ENCODE measurements at regions not wholly inside any gene's neighbourhood (a gene's known extent, or its start where the extent isn't known, plus 50 kb on each side); places are given as distances from the start of the nearest gene placed in this dataset.

DNA sequence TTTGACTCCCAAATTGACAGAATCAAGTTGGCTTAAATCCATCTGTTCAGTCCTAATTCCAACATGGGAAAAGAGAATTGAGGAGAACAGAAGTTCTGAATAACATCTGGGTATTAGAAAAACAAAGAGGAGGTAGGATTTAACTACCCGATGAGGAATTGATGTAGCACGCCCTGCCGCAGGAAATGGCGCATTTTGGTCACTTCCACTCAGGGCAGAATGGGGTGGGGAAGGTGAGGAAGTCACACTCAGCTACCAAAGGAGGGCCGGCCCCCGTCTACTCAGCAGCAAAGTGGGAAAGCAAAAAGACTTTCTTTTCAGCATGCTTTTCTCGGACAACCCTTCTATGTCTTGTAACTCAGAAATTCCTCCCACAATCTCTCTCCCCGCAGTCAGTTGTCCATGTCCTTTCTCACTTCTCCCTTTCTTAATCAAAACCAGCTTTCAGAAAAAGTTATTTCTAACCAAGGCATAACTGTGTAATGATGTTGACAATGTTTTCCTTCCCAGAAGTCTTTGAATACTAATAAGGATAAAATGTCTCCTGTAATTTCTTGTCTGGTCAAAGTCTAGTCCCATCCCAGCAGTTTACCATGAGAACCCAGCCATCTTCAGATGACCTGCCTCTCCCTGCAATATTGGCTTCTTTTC is 60.5 kb upstream of the SIPA1L2 start:
- TF ChIP-seq CTCF (conservative IDR thresholded peaks at IDR 0.05 in 1 of 2, IDR thresholded peaks at IDR 0.05 in 1 of 2; ENCODE audit: extremely low read depth in 1 of 2, insufficient read depth in 1 of 2, low read depth in 1 of 2, low read length in 2 of 2) (no peak), EZH2 (IDR thresholded peaks at IDR 0.05; ENCODE audit: borderline replicate concordance, low read length) (no peak)
